Panc1 (cell line): ENCODE measurements at regions not wholly inside any gene's neighbourhood (a gene's known extent, or its start where the extent isn't known, plus 50 kb on each side); places are given as distances from the start of the nearest gene placed in this dataset.

Experiments used
- ATAC-seq: fragments of 200-7000 bp; cut with Tn5 transposase; 2 replicates; pipeline ENCODE4 v1.9.1; 2020; ENCODE audit warnings: mild to moderate bottlenecking, moderate library complexity
- BruUV-seq: library from RNA; stranded (reverse); fragments of 400-500 nt; replicated peaks from 2 replicates; lab custom pipeline; 2021; lab: Mats Ljungman, UMichigan
- CTCF ChIA-PET: fragments of 300-600 bp; sonication (Branson Sonifier 250); formaldehyde crosslinking; loops from one replicate; lab custom pipeline; 2022; ENCODE audit warnings: antibody characterized with exemption; lab: Charles Lee
- POLR2A ChIA-PET: fragments of 300-600 bp; sonication (Branson Sonifier 250); formaldehyde crosslinking; loops from one replicate; lab custom pipeline; 2022; ENCODE audit warnings: antibody characterized with exemption; lab: Charles Lee
- DNase-seq: peaks from one replicate; pipeline ENCODE4 v3.0.0-alpha.2; 2010; ENCODE audit warnings: low read depth, low spot score
- H3K27ac ChIP-seq: 2 replicates; pipeline ENCODE4 v1.5.1; 2011; ENCODE audit warnings: mild to moderate bottlenecking, low read length, inconsistent platforms
- H3K27me3 ChIP-seq: fragments of 200-500 bp; sonication (Bioruptor generic); 2 replicates; pipeline ENCODE4 v1.6.0; 2014; ENCODE audit warnings: low read length, inconsistent platforms; ENCODE audit not compliant: control insufficient read depth, insufficient read depth
- H3K36me3 ChIP-seq: fragments of 200-500 bp; sonication (Bioruptor generic); 2 replicates; pipeline ENCODE4 v1.5.1; 2014; ENCODE audit warnings: inconsistent platforms, mild to moderate bottlenecking, low read length, moderate library complexity; ENCODE audit not compliant: control insufficient read depth, insufficient read depth
- H3K4me1 ChIP-seq: 2 replicates; pipeline ENCODE4 v1.5.1; 2011; ENCODE audit warnings: inconsistent platforms, mild to moderate bottlenecking, low read length, moderate library complexity; ENCODE audit not compliant: control insufficient read depth, insufficient read depth
- H3K4me3 ChIP-seq, 2 experiments: 2 replicates each; pipeline ENCODE4 v1.5.1; 2011 to 2012; ENCODE audit warnings: low read depth in 2 of 2, low read length in 2 of 2, mild to moderate bottlenecking in 2 of 2, inconsistent platforms in 1 of 2, moderate library complexity in 1 of 2
- H3K9me3 ChIP-seq: fragments of 200-500 bp; sonication (Bioruptor generic); 2 replicates; pipeline ENCODE4 v1.5.1; 2014; ENCODE audit warnings: low read depth, mild to moderate bottlenecking, inconsistent platforms, low read length, moderate library complexity; ENCODE audit not compliant: control insufficient read depth, insufficient read depth
- POLR2AphosphoS5 ChIP-seq: IDR thresholded peaks from 2 replicates; pipeline ENCODE4 v1.6.1; 2012; ENCODE audit warnings: mild to moderate bottlenecking, low read depth, low read length, moderate library complexity
- SIN3A ChIP-seq: IDR thresholded peaks from 2 replicates; pipeline ENCODE4 v1.6.1; 2012; ENCODE audit warnings: low read depth, mild to moderate bottlenecking, low read length, moderate library complexity, borderline replicate concordance; ENCODE audit not compliant: insufficient read depth
- TCF7L2 ChIP-seq: IDR thresholded peaks from 2 replicates; pipeline ENCODE4 v1.6.1; 2011; ENCODE audit warnings: mild to moderate bottlenecking, low read depth, low read length, inconsistent platforms
- in situ Hi-C: cut with HindIII; loops from 2 replicates; pipeline ENCODE4 v1.10.0; 2016; ENCODE audit warnings: low sequenced_read_pairs, low pct_unique_long_range_greater_than_20kb
- intact Hi-C: fragments of 100-400 bp; cut with micrococcal nuclease; formaldehyde crosslinking; loops from one replicate; pipeline ENCODE4 v1.10.0; 2022; ENCODE audit not compliant: unreplicated experiment
- TF ChIP-seq, protein P1 (sequence below), 2 experiments: IDR thresholded peaks; 2 replicates each; pipeline ENCODE4 v1.6.1; 2011 to 2012; ENCODE audit warnings: low read depth in 2 of 2, control low read depth in 1 of 2, low read length in 1 of 2, mild to moderate bottlenecking in 1 of 2, moderate library complexity in 1 of 2; ENCODE audit not compliant: insufficient read depth in 1 of 2
- TF ChIP-seq, protein P2 (sequence below): fragments of 450-650 bp; IDR thresholded peaks from 2 replicates; pipeline ENCODE4 v1.5.1; 2017; ENCODE audit warnings: mild to moderate bottlenecking

DNA sequence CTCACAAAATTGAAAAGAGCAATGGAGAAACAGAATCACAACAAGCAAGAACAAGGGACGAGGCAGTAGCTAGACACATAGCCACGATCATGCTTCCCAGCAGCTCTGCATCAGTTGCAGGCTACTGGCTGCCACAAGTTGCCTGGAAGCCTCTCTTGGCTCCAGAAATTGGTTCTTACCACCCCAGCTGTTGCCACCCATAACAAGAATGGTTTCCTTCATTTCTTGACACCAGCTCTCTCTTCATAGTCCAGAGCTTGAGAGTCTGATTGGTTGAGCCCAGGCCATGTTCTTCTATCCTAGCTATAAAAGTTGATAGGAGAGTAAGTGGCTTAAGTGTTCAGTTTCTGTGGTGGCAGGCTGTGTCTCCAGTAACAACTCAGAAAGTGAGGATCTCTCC lies 210.7 kb upstream of the ANKRD55 start:
- H3K4me3 ChIP-seq = no peak overlapping the region
- CTCF ChIA-PET = no interaction called here
- POLR2A ChIA-PET = no interaction called here
- ATAC-seq = no peak
- H3K9me3 ChIP-seq = no peaks in the 10 kb centered on the region
- no peaks in the 10 kb centered on the region for H3K36me3 ChIP-seq
- BruUV-seq = no TSS peak
- DNase-seq = no peak
- TF ChIP-seq, protein P1, sequence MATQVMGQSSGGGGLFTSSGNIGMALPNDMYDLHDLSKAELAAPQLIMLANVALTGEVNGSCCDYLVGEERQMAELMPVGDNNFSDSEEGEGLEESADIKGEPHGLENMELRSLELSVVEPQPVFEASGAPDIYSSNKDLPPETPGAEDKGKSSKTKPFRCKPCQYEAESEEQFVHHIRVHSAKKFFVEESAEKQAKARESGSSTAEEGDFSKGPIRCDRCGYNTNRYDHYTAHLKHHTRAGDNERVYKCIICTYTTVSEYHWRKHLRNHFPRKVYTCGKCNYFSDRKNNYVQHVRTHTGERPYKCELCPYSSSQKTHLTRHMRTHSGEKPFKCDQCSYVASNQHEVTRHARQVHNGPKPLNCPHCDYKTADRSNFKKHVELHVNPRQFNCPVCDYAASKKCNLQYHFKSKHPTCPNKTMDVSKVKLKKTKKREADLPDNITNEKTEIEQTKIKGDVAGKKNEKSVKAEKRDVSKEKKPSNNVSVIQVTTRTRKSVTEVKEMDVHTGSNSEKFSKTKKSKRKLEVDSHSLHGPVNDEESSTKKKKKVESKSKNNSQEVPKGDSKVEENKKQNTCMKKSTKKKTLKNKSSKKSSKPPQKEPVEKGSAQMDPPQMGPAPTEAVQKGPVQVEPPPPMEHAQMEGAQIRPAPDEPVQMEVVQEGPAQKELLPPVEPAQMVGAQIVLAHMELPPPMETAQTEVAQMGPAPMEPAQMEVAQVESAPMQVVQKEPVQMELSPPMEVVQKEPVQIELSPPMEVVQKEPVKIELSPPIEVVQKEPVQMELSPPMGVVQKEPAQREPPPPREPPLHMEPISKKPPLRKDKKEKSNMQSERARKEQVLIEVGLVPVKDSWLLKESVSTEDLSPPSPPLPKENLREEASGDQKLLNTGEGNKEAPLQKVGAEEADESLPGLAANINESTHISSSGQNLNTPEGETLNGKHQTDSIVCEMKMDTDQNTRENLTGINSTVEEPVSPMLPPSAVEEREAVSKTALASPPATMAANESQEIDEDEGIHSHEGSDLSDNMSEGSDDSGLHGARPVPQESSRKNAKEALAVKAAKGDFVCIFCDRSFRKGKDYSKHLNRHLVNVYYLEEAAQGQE (IDR thresholded peaks at IDR 0.05; ENCODE audit: insufficient read depth in 1 of 2, low read depth in 2 of 2, low read length in 1 of 2) = no peak
- no peaks in the 10 kb centered on the region for H3K27me3 ChIP-seq
- in situ Hi-C loops (no loop called here), intact Hi-C loops (no loop called here)
- no peaks in the 10 kb centered on the region for H3K4me1 ChIP-seq
- no peak overlapping the region for H3K27ac ChIP-seq

DNA sequence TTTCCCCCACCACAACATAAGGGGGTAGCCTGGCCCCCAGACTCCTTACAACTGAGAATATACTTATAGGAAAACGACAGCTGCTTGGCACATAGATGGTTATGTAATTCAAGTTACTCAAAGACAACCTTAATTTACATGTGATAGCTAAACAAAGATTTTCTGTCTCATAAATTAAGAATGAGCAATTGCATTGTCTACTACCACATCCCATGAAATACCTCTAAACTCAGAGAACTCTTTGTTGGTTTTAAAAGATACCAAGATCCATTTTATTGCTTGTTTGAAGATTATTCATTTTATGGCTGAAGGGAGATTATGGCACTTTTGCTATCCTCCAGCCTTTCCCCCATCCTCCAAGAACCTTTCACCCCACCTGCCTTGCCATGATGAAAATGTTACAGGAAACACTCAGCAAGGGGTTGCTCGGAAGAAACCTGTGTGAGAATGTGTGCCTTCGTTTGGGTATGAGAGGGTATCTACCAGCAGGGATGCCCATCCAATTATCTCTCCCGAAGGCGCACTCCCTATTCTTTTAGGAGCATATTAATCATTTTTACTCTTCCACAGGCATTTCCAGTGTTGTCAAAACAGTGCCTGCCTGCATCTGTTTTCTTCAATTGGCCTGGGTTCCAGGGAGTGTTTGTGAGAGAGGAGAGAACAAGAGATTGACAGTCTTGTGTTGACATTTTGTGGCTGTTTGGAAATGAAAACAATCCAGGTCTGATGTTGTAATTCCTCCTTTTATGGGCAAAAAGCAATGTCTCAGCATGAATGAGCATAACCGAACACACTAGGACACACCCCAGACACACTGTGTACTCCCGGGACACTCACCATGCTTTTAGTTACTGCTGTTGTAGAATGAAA lies 208.0 kb upstream of the ANKRD55 start:
- no TSS peak for BruUV-seq
- CTCF ChIA-PET = no interaction called here

More for the DNA sequence above, 208.0 kb upstream of the ANKRD55 start:
- TF ChIP-seq SIN3A = no peak
- TF ChIP-seq, protein P2, sequence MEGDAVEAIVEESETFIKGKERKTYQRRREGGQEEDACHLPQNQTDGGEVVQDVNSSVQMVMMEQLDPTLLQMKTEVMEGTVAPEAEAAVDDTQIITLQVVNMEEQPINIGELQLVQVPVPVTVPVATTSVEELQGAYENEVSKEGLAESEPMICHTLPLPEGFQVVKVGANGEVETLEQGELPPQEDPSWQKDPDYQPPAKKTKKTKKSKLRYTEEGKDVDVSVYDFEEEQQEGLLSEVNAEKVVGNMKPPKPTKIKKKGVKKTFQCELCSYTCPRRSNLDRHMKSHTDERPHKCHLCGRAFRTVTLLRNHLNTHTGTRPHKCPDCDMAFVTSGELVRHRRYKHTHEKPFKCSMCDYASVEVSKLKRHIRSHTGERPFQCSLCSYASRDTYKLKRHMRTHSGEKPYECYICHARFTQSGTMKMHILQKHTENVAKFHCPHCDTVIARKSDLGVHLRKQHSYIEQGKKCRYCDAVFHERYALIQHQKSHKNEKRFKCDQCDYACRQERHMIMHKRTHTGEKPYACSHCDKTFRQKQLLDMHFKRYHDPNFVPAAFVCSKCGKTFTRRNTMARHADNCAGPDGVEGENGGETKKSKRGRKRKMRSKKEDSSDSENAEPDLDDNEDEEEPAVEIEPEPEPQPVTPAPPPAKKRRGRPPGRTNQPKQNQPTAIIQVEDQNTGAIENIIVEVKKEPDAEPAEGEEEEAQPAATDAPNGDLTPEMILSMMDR = no peak
- TF ChIP-seq TCF7L2 = no peak
- TF ChIP-seq POLR2AphosphoS5 = no peak
- TF ChIP-seq, protein P1 (IDR thresholded peaks at IDR 0.05; ENCODE audit: insufficient read depth in 1 of 2, low read depth in 2 of 2, low read length in 1 of 2) = no peak
- H3K27ac ChIP-seq = no peak overlapping the region
- no peaks in the 10 kb centered on the region for H3K4me1 ChIP-seq
- H3K9me3 ChIP-seq = no peaks in the 10 kb centered on the region
- no peak for DNase-seq
- POLR2A ChIA-PET = no interaction called here
- no peak for ATAC-seq
- H3K36me3 ChIP-seq = no peaks in the 10 kb centered on the region
- in situ Hi-C loops (no loop called here), intact Hi-C loops (no loop called here)
- H3K27me3 ChIP-seq = no peaks in the 10 kb centered on the region
- H3K4me3 ChIP-seq = no peak overlapping the region
